Muscle of leg (tissue), 3 donors: ENCODE measurements at regions not wholly inside any gene's neighbourhood (a gene's known extent, or its start where the extent isn't known, plus 50 kb on each side); places are given as distances from the start of the nearest gene placed in this dataset.
A peak's percentile ranks its signal among the peaks of the same experiment; 100 is the strongest.
"Not testable (repeated sequence)": the region's sequence is repeated elsewhere in the genome, so short reads cannot be mapped to it uniquely, and the experiment has no call there.

Experiments
- DNase-seq: peaks from one replicate; pipeline ENCODE4 v3.0.0; 2013
- H3K27ac ChIP-seq: one replicate; pipeline ENCODE4 v1.5.1; 2013; ENCODE audit warnings: mild to moderate bottlenecking, low read length, control low read depth
- H3K27me3 ChIP-seq: one replicate; pipeline ENCODE4 v1.6.1; 2013; ENCODE audit warnings: low read length; ENCODE audit not compliant: control insufficient read depth, insufficient read depth
- H3K36me3 ChIP-seq: one replicate; pipeline ENCODE4 v1.6.1; 2013; ENCODE audit warnings: low read length; ENCODE audit not compliant: control insufficient read depth, insufficient read depth
- H3K4me1 ChIP-seq: one replicate; pipeline ENCODE4 v1.6.1; 2013; ENCODE audit warnings: low read length; ENCODE audit not compliant: control insufficient read depth, insufficient read depth
- H3K4me3 ChIP-seq: one replicate; pipeline ENCODE4 v1.5.1; 2013; ENCODE audit warnings: low read length, control low read depth
- H3K9me3 ChIP-seq: replicated peaks from 2 replicates; pipeline ENCODE4 v1.6.1; 2013; ENCODE audit warnings: low read depth, low read length; ENCODE audit not compliant: control insufficient read depth
- WGBS: methylation state at CpG from one replicate; pipeline ENCODE4 v1.1.5; 2013; ENCODE audit warnings: missing lambda C conversion rate; ENCODE audit not compliant: insufficient coverage; 5-methylcytosine and 5-hydroxymethylcytosine counted together

DNA sequence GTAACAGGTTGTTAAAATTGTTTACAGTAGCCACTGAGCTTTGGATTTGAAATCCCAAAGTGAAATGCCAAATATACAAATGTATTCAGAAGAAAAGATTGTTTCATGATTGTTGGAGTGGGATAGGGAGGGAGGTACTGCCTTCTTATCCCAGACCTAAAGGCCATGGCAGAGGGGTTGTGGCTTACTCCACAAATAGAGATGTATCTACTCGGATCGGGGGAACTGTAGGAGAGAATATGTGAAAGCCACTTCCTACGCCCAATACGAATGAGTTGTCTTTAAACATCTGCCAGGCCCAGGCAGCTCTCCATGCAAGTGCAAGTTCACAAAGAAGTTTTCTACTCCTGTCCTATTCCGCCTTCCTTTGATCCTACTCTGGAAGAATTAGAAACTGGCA, 150.2 kb upstream of the PRSS12 start:
- WGBS: no CpG with 5 or more reads among the region's 5 CpGs
- H3K4me1 ChIP-seq, H3K36me3 ChIP-seq, H3K4me3 ChIP-seq, DNase-seq, H3K27me3 ChIP-seq, H3K27ac ChIP-seq, H3K9me3 ChIP-seq: not testable (repeated sequence)

DNA sequence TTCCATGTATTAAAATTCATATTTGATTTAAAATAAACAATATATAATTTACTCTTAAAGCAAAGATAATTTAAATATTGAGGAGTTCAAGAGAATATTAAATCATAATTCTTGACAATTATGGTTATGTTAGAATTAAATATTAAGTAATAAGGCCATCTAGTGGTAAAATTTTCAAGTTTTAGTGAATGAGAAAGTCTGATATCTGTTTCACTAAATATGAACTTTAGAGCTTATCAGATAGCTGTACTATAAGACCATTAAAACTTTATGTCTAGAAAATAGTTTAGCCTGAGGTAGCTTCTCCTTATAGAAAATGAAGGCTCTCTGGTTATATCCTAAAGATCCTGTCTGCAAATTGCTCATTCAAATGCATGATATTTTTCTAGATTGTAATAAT, 152.1 kb upstream of the PRSS12 start:
- not testable (repeated sequence) for H3K4me1 ChIP-seq, H3K27ac ChIP-seq, H3K9me3 ChIP-seq, H3K27me3 ChIP-seq, DNase-seq, H3K4me3 ChIP-seq, H3K36me3 ChIP-seq

GRCh38 chr4:118505491-118505890, 152.7 kb upstream of the PRSS12 start:
- H3K4me3 ChIP-seq, H3K36me3 ChIP-seq, DNase-seq, H3K27ac ChIP-seq, H3K9me3 ChIP-seq, H3K4me1 ChIP-seq, H3K27me3 ChIP-seq: not testable (repeated sequence)
- no CpG with 5 or more reads among the region's 3 CpGs for WGBS

GRCh38 chr4:118512870-118513269, 160.1 kb upstream of the PRSS12 start:
- not testable (repeated sequence) for H3K4me1 ChIP-seq, H3K36me3 ChIP-seq, H3K9me3 ChIP-seq, H3K27me3 ChIP-seq, H3K4me3 ChIP-seq, H3K27ac ChIP-seq
- WGBS: no CpG with 5 or more reads among the region's 3 CpGs
- peak; percentile 3 for DNase-seq

GRCh38 chr4:118514332-118514731, 161.5 kb upstream of the PRSS12 start:
- H3K27me3 ChIP-seq, H3K9me3 ChIP-seq, H3K4me3 ChIP-seq, H3K36me3 ChIP-seq, H3K4me1 ChIP-seq, H3K27ac ChIP-seq, DNase-seq: not testable (repeated sequence)
- WGBS: no CpG with 5 or more reads among the region's 3 CpGs

- H3K27me3 ChIP-seq, H3K4me3 ChIP-seq, H3K4me1 ChIP-seq, H3K36me3 ChIP-seq, H3K27ac ChIP-seq, H3K9me3 ChIP-seq: not testable (repeated sequence)
- WGBS: 60% methylated on average over 1 of the region's 1 CpG
- peak; percentile 5 for DNase-seq
These were observed 163.3 kb upstream of the PRSS12 start for GRCh38 chr4:118516107-118516506.

DNA sequence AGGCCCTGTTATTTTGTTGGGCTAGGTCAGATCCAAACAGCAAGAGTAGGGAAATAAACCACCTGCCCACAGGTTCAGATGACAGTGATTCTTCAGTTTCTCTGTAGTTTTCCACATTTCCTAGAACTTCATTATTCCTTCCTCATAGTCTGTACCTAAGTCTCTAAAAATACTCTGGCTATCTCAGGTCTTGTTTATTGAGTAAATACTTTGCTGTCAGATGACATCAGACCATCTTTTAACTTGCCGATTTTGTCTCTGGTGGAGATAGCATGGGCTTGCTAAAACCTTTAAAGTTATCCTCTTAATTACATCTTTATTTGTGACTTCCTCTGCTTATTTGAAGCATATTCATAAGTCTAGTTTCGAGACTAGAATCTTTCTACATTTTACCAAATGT, 155.1 kb upstream of the METTL14 start:
- H3K27ac ChIP-seq, H3K9me3 ChIP-seq, H3K4me3 ChIP-seq, H3K27me3 ChIP-seq, H3K36me3 ChIP-seq, H3K4me1 ChIP-seq, DNase-seq: not testable (repeated sequence)
- no CpG with 5 or more reads among the region's 2 CpGs for WGBS

GRCh38 chr4:118531947-118532346, 153.2 kb upstream of the METTL14 start:
- not testable (repeated sequence) for DNase-seq, H3K27me3 ChIP-seq, H3K27ac ChIP-seq, H3K4me1 ChIP-seq, H3K4me3 ChIP-seq, H3K36me3 ChIP-seq, H3K9me3 ChIP-seq

DNA sequence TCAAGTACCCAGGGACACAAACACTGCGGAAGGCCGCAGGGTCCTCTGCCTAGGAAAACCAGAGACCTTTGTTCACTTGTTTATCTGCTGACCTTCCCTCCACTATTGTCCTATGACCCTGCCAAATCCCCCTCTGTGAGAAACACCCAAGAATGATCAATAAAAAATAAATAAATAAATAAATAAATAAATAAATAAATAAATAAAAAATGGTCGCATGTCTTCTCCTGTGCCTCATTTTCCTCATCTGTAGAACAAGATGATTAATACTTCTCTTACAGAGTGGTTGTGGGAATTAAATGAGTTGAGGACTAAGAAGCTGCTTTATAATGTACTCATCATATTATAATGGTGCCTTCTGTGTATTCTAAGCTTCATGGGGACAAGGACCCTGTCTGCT, 149.4 kb upstream of the METTL14 start:
- not testable (repeated sequence) for H3K9me3 ChIP-seq, H3K4me3 ChIP-seq, H3K36me3 ChIP-seq, H3K4me1 ChIP-seq, H3K27ac ChIP-seq, DNase-seq, H3K27me3 ChIP-seq
- no CpG with 5 or more reads among the region's 3 CpGs for WGBS

DNA sequence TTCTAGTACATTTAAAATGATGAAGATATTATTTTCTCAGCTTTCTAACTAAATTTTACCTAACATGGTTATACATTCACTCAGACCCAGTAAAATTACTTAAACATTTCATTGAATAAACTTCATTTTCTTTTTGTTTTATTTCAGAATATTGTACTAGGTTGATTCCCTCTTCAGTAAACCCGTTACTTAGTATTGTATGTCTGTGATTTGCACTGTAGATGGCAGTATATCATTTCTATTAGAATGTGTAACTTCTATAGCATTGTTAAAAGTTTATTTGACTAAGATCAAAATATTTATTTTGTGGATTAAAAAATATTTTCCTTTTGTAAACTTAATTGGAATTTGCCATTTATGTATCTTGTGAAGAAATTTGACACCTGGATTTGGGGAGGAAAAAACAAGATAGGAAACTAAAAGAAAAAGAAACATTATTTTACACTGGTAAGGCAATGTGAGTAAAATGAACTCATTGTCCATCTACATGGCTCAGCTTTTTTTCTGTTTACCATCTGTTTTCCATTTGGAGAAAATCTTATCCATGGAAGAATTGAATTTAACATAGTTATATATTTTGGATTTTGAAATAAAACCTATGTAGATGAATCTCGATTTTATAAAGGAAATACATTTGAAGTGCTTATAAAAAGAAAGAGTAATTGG, 145.6 kb upstream of the METTL14 start:
- no CpG with 5 or more reads among the region's 2 CpGs for WGBS
- not testable (repeated sequence) for H3K27ac ChIP-seq, H3K27me3 ChIP-seq, H3K36me3 ChIP-seq, H3K4me1 ChIP-seq, H3K4me3 ChIP-seq, H3K9me3 ChIP-seq
- peak; percentile 15 for DNase-seq

DNA sequence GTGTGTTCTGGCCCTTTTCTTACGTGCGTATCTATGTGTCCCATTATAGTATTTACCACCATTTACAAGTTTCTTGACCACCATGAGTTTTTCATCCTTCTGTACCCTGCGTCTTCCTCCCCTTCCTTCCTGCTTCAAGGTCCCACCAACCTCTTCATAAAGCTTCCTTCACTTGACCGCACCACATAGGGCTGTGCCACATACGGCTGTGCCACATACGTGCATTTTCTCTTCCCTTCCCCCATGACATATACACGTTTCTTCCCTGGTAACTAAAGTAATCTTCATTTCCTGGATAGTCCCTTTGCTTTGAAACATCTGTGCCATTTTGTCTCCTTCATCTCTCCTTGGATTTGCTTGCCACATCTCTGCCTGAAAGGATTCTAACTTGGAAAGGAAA, 128.6 kb upstream of the METTL14 start:
- not testable (repeated sequence) for H3K4me1 ChIP-seq, H3K27me3 ChIP-seq, H3K9me3 ChIP-seq, H3K27ac ChIP-seq, DNase-seq, H3K4me3 ChIP-seq, H3K36me3 ChIP-seq
- WGBS: 82% methylated on average over 4 of the region's 7 CpGs
